Germinal center (tissue), 1 donor: ENCODE measurements at regions not wholly inside any gene's neighbourhood (a gene's known extent, or its start where the extent isn't known, plus 50 kb on each side); places are given as distances from the start of the nearest gene placed in this dataset.

ENCODE experiments used
- DNase-seq: peaks from one replicate; pipeline ENCODE4 v3.0.0; 2012; ENCODE audit warnings: mixed read lengths, low spot score

DNA sequence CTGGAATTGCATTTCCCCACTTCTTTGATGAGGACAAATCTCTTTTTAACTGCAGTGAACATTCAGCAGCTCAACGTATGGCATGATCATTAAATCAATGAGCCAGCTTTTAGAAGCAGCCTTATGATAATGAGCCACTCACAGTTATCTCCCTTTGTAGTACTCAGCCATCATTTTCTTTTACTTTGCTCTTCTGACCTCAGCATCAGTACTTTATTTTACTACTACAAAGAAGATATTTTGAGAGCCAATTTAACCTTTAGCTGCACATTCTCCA lies 250.0 kb upstream of the CLEC14A start:
- DNase-seq, result no peak

DNA sequence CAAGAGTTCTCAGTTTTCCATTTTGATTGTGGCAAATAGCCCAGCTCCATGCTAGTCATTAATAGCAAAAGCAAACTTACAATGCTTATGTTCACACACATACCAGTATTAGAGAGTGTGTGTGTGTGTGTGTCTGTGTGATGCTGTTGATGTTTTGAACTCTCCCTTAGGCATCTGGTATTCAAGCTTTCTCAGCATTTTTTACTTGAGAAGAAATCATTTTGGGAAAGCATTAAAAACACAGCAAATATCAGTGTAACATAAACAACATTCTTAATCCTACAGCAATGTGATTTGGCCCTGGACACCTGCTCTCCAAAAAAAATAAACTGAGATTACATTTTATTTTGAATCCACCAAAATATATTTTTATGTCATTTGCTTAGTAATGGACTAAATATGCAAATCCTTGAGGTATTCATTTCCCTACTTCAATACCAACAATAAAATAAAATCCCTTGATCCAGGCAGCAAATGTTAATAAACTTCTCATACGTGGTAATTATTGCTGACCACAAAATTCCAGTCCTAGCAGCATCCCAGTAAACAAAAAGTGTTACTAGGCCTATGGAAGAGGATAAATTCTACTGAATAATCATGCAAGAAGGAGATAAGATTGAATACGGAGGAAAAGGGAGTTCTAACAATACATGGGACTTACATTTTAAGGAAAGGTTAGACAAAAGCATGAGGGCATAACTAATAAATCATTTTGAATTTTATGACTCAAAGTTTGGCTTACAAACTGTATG lies 249.5 kb upstream of the CLEC14A start:
- no peak for DNase-seq

DNA sequence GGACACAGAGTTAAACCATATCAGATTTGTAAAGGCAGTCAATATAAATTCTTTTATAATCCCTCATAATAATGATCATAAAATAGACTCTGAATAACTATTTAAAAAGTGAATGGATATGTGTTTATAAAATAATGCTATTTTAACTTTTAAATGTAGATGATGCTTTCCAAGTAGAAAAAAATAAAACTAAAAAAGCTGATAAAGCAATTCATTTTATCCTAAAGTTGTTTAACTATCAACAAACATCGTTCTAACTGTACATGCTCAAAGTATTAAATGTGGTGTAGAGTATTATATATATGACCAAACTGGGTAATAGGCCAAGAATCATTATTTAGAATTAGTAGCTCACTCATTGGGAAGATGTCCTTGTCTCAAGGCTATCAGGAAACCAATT lies 248.3 kb upstream of the CLEC14A start:
- no peak for DNase-seq

DNA sequence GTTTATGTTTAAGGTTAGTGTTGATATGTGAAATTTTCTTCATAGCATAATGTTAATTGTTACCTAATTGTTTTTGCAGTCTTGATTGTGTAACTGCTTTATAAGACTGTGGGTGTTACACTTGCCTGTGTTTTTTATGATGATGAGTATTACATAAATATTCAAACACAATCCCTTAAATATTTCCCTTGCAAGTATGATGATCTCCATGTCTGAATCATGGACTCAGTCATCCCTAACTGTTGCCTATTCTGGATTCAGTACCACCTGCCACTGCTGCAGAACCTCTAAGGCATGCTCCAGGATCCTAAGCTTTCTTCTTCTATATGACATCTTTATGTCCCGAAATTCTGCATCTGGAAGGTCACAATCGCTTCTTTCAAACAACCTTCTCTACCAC lies 246.3 kb upstream of the CLEC14A start:
- DNase-seq, result no peak

DNA sequence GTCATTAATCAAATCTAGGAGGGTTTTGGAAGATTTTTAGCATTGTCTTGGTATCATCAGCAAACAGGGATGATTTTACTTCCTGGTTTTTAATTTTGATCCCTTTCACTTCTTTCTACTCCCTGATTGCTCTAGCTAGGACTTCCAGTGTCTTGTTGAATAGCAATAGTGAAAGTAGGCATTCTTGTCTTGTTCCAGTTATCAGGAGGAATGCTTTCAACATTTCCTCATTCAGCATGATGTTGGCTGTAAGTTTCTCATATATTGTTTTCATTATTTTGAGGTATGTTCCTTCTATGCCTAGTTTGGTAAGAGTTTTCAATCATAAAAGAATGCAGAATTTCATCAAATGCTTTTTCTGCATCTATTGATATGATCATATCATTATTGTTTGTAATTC lies 244.2 kb upstream of the CLEC14A start:
- DNase-seq, result no peak

DNA sequence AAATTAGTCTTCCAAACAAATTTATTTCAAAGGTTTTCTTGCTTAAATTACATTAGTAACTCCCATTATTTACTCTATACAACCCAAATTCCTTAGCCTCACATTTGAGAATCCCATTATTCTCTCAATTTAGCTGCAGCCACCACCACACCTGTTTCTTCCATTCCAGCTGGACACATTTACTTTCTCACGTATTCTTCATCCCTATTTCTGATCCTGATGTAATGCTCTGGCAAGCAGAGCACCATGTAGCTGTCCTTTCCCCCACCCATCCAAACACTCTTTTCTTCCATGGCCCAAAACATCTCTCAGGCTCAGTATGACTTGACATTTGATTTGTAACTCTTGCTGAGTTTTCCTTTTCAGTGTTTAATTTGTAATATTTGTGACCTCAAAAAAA lies 240.2 kb upstream of the CLEC14A start:
- no peak for DNase-seq

DNA sequence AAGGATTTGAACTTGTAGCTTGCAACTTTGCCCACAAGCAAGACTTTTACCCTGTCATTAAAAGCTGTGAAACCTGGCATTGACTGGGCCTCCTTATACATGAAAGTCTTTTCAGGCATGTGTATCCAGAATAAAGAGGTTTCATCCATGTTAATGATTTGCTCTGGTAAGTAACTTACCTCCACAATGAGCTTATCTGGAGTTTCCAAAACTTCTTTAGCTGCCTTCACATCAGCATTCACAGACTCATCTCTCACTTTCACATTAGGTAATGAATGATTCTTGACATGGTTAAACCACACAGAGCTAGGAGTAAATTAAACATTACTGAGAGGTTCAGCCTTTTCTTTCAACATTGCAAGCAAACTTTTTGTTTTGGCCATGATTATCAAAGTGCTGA lies 234.4 kb upstream of the CLEC14A start:
- DNase-seq, result no peak

DNA sequence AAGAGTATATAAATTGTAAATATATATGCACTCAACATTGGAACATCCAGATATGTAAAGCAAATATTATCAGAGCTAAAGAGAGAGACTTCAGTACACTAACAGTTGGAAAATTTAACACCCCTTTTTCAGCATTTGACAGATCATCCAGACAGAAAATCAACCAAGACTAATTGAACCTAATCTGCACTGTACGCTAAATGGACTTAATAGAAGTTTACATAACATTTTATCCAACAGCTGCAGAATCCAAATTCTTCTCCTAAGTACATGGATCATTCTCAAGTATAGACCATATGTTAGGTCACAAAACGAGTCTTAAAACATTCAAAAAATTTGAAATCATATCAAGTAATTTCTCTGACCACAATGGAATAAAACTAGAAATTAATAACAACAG lies 229.1 kb upstream of the CLEC14A start:
- DNase-seq, result no peak

DNA sequence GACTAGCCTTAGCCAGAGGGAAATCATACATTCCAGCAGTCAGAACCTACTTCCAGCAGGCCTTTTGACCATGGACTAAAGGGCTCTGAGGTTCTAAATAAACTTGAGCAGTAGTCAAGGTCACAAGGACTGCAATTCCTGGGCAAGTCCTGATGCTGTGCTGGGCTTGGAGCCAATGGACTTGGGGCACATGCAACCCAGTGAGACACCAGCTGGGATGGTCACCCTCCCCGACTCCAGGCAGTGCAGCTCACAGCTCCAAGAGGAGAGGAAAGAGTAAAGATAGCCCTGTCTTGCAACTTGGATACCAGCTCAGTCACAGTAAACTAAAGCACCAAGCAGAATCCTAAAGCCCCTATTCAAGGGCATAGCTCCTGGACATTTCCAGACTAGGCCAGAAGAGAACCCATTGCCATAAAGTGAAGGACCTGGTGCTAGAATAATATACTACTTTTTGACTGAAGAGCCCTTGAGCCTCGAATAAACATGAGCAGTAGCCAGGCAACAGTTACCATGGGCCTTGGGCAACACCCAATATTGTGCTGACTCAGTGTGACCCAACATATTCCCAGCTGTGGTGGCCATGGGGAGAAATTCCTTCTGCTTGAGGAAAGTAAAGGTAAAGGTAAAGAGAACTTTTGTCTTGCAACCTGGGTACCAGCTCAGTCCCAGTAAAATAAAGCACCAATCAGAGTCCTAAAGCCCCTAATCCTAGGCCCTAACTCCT lies 226.2 kb upstream of the CLEC14A start:
- no peak for DNase-seq

DNA sequence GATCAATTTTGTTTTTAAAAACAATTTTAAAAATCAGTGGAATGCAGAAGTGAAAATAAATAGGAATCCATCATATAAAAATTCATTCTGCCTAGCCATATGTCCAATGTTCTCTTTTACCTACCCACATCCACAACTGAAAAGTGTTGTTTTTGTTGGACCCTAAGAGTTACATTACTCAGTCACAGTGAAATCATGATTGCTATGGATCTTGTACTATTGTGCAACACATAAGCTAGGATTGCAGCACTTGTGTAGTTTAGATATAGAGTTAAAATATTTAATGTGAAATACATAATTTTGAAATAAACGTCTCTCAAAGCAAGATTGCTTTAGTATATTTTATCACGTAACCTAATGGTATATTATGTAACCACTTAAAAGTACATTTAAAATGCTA lies 213.3 kb upstream of the CLEC14A start:
- no peak for DNase-seq

DNA sequence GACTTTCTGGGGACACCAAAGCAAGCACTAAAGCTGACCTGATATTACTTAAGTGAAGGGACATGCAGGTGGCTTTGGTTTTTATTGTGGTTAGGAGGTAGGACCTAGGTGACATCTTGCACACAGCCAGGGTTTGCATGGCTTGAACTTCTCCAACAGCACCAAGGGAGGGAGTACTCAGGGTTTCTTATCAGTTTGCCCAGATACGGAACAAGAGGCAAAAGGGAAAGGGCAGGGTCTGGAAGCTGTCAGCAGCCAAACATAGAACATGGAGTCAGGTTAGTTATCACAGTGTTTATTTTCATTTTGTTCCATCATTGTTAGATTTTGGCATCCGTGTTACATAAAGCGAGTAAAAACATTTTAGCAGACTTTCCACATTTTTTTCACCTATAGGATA lies 186.3 kb upstream of the CLEC14A start:
- no peak for DNase-seq

DNA sequence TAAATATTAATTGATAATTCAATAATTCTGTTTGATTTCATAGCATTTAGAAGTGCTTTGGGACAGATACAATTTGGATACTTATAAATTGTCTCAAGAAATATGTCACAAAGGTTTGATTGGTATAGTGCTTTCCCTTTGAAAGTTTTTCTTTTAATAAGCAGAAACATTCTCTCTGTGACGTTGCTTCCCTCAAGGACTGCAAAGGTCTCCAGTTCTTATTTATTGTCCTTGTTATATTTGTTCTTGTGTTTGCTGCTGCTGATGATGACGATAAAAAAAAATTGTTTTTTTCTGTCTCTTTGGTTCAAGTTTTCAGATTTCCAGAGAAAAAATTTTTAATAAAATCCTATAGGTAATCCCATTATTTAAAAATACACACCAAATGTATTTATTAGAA lies 176.3 kb upstream of the CLEC14A start:
- DNase-seq, result no peak

DNA sequence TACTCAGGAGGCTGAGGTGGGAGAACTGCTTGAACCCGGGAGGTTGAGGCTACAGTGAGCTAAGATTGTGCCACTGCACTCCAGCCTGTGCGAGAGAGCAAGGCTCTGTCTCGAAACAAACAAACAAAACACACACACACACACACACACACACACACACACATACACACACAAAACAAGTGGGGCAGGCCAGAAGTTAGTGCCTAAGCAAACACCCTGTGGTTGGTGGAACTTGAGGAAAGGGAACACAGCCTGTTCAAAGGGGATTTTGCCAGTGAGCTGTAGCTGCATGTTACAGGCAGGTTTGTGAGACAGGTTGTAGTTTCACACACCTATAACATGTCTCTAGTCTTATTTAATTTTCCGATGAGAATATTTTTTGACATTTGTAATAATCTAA lies 175.3 kb upstream of the CLEC14A start:
- DNase-seq, result no peak

DNA sequence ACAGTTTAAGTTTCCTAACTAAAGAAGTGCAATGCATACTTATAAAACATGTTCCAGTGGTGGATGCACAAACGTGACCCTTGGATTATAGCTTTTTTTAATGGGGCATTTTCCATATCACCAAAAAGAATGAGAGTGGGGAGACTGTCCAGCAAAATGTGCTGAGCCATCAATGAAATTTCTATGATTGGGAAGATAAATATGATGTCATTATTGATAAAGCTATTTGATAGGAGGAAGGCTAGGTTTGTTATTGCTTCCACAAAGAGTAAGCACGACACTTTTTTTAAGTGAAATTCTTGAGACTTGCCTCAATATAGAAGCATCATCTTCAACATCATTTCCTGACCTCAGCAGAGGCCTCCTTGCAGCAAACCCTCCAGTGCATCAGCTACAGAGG lies 174.6 kb upstream of the CLEC14A start:
- DNase-seq, result no peak

DNA sequence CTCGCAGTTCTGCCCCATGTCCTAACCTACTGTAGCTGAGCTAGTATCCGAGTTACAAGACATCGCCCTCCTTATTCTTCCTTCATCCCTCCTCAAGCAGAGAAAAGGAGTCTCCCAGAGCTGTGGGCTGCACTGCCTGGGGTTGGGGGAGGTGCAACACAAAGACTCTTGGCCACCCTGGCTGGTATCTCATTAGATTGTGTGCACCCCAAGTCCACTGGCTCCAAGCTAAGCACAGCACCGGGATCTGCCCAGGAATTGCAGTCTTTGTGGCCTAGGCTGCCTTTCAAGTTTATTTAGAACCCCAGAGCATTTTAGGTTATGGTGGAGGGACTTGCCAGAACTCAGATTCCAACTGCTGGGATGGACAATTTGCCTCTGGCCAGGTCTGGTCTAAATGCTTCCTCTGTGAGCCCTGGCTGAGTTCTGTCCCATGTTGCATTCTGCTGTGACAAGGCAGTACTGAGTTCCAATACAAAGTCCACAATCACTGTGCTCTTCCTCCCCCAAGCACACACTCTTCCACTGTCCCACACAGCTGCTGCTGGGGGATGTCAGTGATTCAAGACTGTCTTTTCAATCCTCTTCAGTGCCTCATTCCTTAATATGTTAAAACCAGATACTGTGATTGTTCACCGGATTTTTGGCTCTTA lies 169.6 kb upstream of the CLEC14A start:
- no peak for DNase-seq

DNA sequence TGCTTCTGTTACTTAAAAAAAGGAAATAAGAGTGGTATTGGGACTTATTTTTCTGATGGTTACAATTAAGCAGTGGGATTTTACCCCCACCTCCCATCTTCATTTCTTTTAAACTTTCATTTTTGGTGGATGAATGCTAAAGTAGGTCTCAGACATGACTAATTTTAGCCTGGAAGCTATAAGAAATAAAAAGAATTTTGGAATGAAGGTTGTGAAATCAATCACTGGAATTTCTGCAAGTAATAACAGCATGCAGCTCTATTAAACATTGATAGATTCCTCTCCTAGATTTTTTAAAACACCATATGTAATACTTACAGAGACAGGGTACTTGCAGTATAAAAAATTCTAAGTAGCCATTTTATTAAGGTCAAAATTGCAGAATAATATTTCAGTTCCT lies 164.2 kb upstream of the CLEC14A start:
- no peak for DNase-seq

DNA sequence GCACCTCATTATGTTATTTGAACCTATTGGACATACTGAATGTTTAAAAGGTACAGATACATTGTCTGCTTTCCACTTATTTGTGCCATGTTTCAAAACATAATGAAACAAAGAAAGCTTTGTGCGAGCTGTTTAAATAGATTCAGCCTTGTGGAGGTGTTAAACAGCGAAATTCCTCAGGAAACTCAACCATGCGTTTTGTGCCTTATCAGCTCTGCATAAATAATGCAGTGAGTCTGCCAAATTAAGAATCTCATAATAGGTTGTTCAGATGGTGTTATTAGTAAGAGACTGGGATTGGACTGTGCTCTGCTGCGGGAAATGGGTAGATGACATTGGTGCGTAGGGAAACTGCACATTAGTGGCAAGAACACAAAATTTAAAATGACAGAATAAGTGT lies 163.7 kb upstream of the CLEC14A start:
- no peak for DNase-seq

DNA sequence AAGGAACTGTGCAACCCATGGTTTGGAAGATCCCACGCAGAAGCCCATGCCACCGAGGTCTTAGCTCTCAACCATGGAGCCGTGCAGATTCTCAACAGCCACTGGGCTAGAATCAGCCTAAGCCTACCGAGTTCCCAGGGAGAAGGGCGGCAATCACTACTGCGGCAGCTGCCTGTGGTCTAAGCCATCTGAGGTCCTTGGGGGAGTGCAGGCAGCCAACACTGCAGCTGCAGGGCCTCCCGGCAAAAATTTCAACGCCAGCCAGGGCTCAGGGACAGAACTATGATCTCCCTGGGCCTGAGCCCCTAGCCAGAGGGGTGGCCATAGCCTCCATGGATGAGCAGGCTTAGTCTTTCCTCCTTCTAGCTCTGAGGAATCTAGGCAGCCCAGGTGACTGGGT lies 156.8 kb upstream of the CLEC14A start:
- DNase-seq, result no peak

DNA sequence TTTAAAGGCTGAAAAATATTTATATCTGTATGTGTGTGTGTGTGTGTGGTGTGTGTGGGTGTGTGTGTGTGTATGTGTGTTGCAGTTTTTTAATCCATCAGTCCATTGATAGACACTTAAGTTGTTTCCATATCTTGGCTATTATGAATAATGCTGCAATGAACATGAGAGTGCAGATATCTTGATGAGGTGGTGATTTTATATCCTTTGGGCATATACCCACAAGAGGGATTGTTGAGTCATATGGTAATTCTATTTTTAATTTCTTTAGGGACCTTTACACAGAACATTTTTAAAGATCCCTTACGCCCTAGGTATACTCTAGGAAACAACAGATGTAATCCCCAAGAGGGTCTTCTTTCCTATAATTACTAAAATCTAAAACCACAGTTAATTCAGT lies 154.5 kb upstream of the CLEC14A start:
- DNase-seq, result no peak

DNA sequence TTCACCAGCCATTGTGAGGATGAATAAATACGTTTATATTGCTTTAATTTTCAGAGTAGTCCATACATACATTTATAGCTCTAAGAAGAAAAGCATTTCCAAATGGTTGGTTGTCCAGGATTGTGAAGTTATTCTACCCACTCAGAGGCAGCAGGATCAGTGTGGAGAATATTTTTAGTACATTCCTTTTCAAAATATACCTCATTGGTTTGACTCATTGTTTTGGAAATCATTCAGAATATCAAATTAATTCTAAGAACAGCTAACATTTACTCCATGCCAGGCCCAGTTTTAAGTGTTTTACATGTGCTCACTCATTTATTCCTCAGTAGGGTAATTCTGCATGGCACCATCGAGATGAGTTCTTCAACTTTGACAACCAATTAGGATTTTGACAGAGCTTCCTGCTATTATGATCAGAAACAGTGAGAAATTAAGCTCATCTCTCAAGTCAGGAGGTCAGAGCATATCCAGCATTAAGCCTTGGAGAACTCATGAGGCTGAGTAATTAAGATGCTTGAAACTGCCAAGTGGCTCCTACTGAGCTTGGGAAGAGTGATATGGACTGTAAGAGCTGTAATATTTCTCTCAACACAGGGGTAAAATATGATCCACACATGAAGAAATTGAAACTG lies 153.3 kb upstream of the CLEC14A start:
- DNase-seq, result no peak

DNA sequence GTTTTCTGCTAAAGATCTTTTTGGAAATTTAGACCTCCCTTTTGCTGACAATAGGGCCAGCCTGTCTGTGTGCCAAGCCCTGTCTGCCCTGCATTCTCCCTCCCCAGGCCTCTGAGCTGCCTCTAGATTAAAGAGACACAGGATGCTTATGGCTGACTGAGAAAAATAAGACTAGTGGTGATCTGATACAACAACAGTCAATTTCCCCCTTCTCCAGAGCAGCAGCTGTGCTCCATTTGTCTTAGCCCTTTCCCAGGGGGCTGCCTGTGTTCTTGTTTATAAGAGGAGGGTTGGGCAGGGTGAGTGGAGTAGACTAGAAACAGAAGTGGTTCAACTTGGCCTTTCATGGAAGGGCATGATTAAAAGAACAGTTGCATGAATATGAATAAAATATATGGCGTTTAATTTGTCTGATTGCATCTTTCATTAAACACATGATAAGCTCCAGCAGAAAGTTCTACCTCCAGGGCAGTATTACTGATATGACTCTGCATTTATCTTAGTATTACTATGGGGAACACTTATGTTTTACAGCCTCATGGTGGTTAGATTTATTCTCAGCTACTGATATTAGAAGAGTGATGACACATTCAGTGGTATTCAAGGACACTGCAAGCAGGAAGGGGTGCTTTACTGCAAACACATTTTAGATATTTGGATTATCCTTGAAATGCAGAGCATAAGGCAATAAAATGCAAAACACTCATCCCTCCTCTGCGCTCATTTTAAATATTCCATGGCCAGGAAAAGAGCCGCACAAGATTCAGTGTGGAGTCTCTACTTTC lies 150.2 kb upstream of the CLEC14A start:
- no peak for DNase-seq

DNA sequence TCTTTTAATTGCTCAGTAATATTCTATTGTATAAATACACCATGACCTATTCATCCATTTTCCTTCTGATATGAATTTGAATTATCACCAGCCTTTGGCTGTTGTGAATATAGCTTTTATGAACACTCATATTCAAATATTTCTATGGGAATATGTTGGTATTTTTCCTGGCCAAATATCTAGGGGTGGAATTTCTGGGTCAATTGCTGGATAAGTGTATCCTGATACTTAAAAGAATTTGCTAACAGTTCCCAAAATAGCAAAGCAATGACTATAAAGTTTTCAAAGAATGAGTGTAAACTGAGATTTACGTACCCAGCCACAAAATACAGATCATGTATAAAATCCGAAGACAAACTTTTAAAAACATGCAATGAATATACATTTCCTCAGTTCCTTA lies 148.7 kb upstream of the CLEC14A start:
- no peak for DNase-seq
